ENCODE measurements at regions not wholly inside any gene's neighbourhood (a gene's known extent, or its start where the extent isn't known, plus 50 kb on each side); places are given as distances from the start of the nearest gene placed in this dataset.

GRCh38 chr4:156420623-156421022 is 467.0 kb upstream of the CTSO start:
- TF ChIP-seq POLR2A (IDR thresholded peaks at IDR 0.05; ENCODE audit: low read depth, low read length) (no peak), TAF1 (IDR thresholded peaks at IDR 0.05; ENCODE audit: borderline replicate concordance, low read depth, low read length) (no peak), POLR2AphosphoS5 (IDR thresholded peaks at IDR 0.05; ENCODE audit: low read depth, low read length) (no peak)

DNA sequence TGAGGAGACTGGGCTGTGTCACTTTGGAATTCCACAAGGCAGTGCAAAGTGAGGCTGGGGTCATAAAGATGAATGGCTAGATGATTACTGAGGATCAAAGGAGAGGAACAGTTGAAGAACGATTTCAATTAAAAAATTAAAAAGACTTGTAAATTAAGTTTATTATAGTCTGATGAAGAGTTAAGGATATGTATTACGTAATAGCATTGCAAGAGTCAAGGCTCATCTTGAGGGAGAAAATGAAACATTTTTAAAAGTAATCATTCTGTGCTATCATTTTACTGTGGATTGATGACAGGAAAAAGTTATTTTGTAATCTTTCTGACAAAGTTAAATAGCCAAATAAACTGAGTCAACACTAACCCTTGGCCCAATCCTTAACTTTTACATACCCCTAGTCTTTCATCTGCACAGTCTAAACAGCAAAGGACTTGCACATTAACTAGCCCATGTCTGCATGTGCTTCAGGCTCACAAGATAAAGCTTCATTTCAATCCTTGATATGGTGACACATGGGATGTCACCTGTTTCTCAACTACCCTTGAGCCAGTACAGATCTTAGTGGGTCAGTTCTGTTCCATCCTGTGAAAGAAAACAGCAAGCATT is 465.5 kb upstream of the CTSO start:
- DNase-seq (ENCODE audit: insufficient read length) (no peak), FAIRE-seq (no peak)
- no peak for TF ChIP-seq POLR2A (IDR thresholded peaks at IDR 0.05; ENCODE audit: low read depth, low read length)
- no peak for TF ChIP-seq POLR2AphosphoS5 (IDR thresholded peaks at IDR 0.05; ENCODE audit: low read depth, low read length)

More at GRCh38 chr4:156420623-156421022, 467.0 kb upstream of the CTSO start:
- no peak for FAIRE-seq
- DNase-seq (ENCODE audit: insufficient read length): no peak

GRCh38 chr4:156414406-156414805 is 460.7 kb upstream of the CTSO start:
- TF ChIP-seq TAF1 (IDR thresholded peaks at IDR 0.05; ENCODE audit: borderline replicate concordance, low read depth, low read length) (no peak), POLR2AphosphoS5 (IDR thresholded peaks at IDR 0.05; ENCODE audit: low read depth, low read length) (no peak), POLR2A (IDR thresholded peaks at IDR 0.05; ENCODE audit: low read depth, low read length) (no peak)
- no peak for FAIRE-seq
- DNase-seq (ENCODE audit: insufficient read length): no peak

DNA sequence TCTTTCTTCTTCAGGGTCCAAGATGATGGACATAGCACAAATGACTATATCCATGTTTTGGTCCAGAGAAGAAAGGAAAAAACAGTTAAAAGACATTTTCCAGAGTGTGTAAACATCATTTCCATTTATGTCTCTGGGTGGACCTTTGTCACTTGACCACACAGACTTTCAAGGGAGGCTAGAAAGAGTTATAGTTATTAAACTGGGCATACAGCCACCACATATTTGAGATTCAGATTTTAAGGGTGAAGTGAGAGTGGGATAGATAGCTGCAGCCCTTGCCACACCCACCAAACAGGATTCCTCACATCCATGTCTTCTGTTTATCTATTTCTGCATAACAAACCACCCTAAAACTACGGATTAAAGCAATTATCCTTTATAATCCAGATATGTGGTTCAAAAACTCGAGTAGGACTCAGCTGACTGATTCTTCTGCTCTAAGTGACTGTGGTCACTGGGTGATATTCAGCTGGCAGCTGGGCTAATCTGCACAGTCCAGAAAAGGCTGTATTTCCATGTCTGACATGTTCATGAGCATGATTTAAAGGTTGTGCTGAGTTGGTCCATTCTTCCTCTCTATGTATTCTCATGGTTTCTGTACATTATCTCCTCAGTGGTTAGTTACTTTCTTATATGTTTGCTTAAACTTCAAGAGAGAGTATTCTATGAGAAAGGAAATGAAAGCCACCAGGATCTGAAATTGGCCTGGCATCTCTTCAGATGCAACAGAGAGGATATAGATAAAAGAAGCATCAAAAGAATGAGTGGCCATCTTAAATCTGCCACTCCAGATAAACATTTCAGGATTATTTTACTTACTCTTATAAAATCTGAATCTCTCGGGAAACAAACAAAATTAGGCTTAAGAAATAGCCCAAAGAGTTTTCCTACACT is 459.8 kb upstream of the CTSO start:
- no peak for FAIRE-seq
- no peak for TF ChIP-seq POLR2A (IDR thresholded peaks at IDR 0.05; ENCODE audit: low read depth, low read length)
- TF ChIP-seq POLR2AphosphoS5 (IDR thresholded peaks at IDR 0.05; ENCODE audit: low read depth, low read length): no peak
- no peak for TF ChIP-seq TAF1 (IDR thresholded peaks at IDR 0.05; ENCODE audit: borderline replicate concordance, low read depth, low read length)

GRCh38 chr4:156411531-156411930 is 457.9 kb upstream of the CTSO start:
- DNase-seq (ENCODE audit: insufficient read length) (no peak), FAIRE-seq (no peak)
- TF ChIP-seq POLR2A (IDR thresholded peaks at IDR 0.05; ENCODE audit: low read depth, low read length): no peak
- TF ChIP-seq TAF1 (IDR thresholded peaks at IDR 0.05; ENCODE audit: borderline replicate concordance, low read depth, low read length): no peak

More for the DNA sequence above, 459.8 kb upstream of the CTSO start:
- no peak for DNase-seq (ENCODE audit: insufficient read length)

GRCh38 chr4:156408749-156409148 is 455.1 kb upstream of the CTSO start:
- DNase-seq (ENCODE audit: insufficient read length) (no peak), FAIRE-seq (no peak)
- no peak for TF ChIP-seq POLR2AphosphoS5 (IDR thresholded peaks at IDR 0.05; ENCODE audit: low read depth, low read length)
- no peak for TF ChIP-seq POLR2A (IDR thresholded peaks at IDR 0.05; ENCODE audit: low read depth, low read length)
- no peak for TF ChIP-seq TAF1 (IDR thresholded peaks at IDR 0.05; ENCODE audit: borderline replicate concordance, low read depth, low read length)

- no peak for DNase-seq (ENCODE audit: insufficient read length)
- TF ChIP-seq TAF1 (IDR thresholded peaks at IDR 0.05; ENCODE audit: borderline replicate concordance, low read depth, low read length): no peak
- no peak for TF ChIP-seq POLR2A (IDR thresholded peaks at IDR 0.05; ENCODE audit: low read depth, low read length)
- TF ChIP-seq POLR2AphosphoS5 (IDR thresholded peaks at IDR 0.05; ENCODE audit: low read depth, low read length): no peak
- FAIRE-seq: no peak
These were observed 447.7 kb upstream of the CTSO start for GRCh38 chr4:156401371-156401770.

DNA sequence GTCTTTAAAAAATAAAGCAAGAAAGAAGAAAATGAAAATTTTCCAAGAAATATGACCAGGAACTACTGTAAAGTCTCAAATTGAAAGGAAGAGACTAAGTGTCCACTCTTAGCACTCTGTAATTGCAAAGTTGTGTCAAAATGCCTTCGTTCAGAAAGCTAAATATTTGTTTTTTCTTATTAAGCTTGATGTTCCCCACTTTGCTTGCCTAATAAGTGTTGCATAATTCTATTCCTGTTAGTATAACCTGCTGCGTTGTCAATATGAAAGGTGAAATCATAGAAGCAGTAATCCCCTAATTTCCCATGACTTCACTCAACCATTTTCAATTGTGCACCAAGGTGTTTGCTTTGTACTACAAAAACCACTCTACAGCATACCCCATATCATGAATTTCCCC is 442.9 kb upstream of the CTSO start:
- FAIRE-seq (no peak), DNase-seq (ENCODE audit: insufficient read length) (no peak)
- TF ChIP-seq TAF1 (IDR thresholded peaks at IDR 0.05; ENCODE audit: borderline replicate concordance, low read depth, low read length) (no peak), POLR2AphosphoS5 (IDR thresholded peaks at IDR 0.05; ENCODE audit: low read depth, low read length) (no peak), POLR2A (IDR thresholded peaks at IDR 0.05; ENCODE audit: low read depth, low read length) (no peak)

GRCh38 chr4:156391325-156391653 is 437.6 kb upstream of the CTSO start:
- no peak for FAIRE-seq

GRCh38 chr4:156390599-156391324 is 437.1 kb upstream of the CTSO start:
- TF ChIP-seq POLR2A (IDR thresholded peaks at IDR 0.05; ENCODE audit: low read depth, low read length) (no peak), POLR2AphosphoS5 (IDR thresholded peaks at IDR 0.05; ENCODE audit: low read depth, low read length) (no peak), TAF1 (IDR thresholded peaks at IDR 0.05; ENCODE audit: borderline replicate concordance, low read depth, low read length) (no peak)
- FAIRE-seq: no peak
- DNase-seq (ENCODE audit: insufficient read length): no peak

More at GRCh38 chr4:156391325-156391653, 437.6 kb upstream of the CTSO start:
- no peak for TF ChIP-seq POLR2A (IDR thresholded peaks at IDR 0.05; ENCODE audit: low read depth, low read length)
- DNase-seq (ENCODE audit: insufficient read length): no peak

- no peak for DNase-seq (ENCODE audit: insufficient read length)
- no peak for FAIRE-seq
- TF ChIP-seq POLR2A (IDR thresholded peaks at IDR 0.05; ENCODE audit: low read depth, low read length): no peak
- no peak for TF ChIP-seq POLR2AphosphoS5 (IDR thresholded peaks at IDR 0.05; ENCODE audit: low read depth, low read length)
- no peak for TF ChIP-seq TAF1 (IDR thresholded peaks at IDR 0.05; ENCODE audit: borderline replicate concordance, low read depth, low read length)
These were observed 435.2 kb upstream of the CTSO start for GRCh38 chr4:156388826-156389225.
